HG03457 (cell line): ENCODE measurements at regions not wholly inside any gene's neighbourhood (a gene's known extent, or its start where the extent isn't known, plus 50 kb on each side); places are given as distances from the start of the nearest gene placed in this dataset.

Experiments used
- ATAC-seq: cut with Tn5 transposase; IDR thresholded peaks from one replicate; pipeline ENCODE4 v1.9.1; 2021; ENCODE audit warnings: moderate number of reproducible peaks; ENCODE audit not compliant: unreplicated experiment

DNA sequence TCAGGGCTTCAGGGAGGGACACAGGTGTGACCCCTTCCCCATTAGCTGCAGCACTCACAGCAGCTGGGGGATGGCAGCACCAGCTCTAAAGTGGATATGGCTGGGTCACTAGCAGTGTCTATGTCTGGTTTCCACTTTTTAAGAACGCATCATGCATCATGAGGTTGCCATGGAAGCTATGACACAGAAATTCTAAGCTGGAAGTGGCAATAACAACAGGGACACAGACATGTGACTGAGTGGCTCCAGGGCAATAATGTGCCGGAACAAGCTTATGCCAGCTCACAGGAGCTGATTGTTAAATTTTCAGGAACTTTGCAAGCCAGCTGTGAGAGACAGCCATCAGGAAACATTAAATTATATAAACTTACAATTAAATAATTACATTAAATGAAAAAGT is 51.2 kb upstream of the NFASC start:
- no peak for ATAC-seq
